Mesenchymal stem cell (in vitro differentiated cells and primary cell): ENCODE measurements at regions not wholly inside any gene's neighbourhood (a gene's known extent, or its start where the extent isn't known, plus 50 kb on each side); places are given as distances from the start of the nearest gene placed in this dataset.

Experiments used
- DNase-seq: peaks from one replicate; pipeline ENCODE4 v3.0.0-alpha.2; 2013
- H2AFZ ChIP-seq: one replicate; pipeline ENCODE4 v1.6.1; 2013; ENCODE audit warnings: low read depth, mild to moderate bottlenecking, control low read depth, inconsistent platforms, low read length, moderate library complexity
- H2AK5ac ChIP-seq: 2 replicates; pipeline ENCODE4 v1.6.1; 2013; ENCODE audit warnings: low read length, moderate library complexity, mild to moderate bottlenecking, inconsistent platforms; ENCODE audit not compliant: severe bottlenecking
- H2BK120ac ChIP-seq: one replicate; pipeline ENCODE4 v1.6.1; 2013; ENCODE audit warnings: low read depth, mild to moderate bottlenecking, inconsistent platforms, low read length, moderate library complexity
- H2BK12ac ChIP-seq, 2 experiments: one replicate each; pipeline ENCODE4 v1.6.1; 2013; ENCODE audit warnings: inconsistent platforms in 2 of 2, low read length in 2 of 2, mild to moderate bottlenecking in 2 of 2, moderate library complexity in 2 of 2, control low read depth in 1 of 2
- H2BK15ac ChIP-seq: one replicate; pipeline ENCODE4 v1.6.1; 2013; ENCODE audit warnings: mild to moderate bottlenecking, low read depth, inconsistent platforms; ENCODE audit not compliant: poor library complexity, severe bottlenecking
- H2BK5ac ChIP-seq: 2 replicates; pipeline ENCODE4 v1.6.1; 2013; ENCODE audit warnings: low read depth, mild to moderate bottlenecking, low read length, control low read depth, inconsistent platforms; ENCODE audit not compliant: poor library complexity, severe bottlenecking
- H3K14ac ChIP-seq, 2 experiments: one replicate each; pipeline ENCODE4 v1.6.1; 2013; ENCODE audit warnings: inconsistent platforms in 2 of 2, low read length in 2 of 2, control low read depth in 1 of 2, mild to moderate bottlenecking in 1 of 2, moderate library complexity in 1 of 2
- H3K18ac ChIP-seq, 2 experiments: one replicate each; pipeline ENCODE4 v1.6.1; 2013; ENCODE audit warnings: inconsistent platforms in 2 of 2, low read length in 2 of 2, control low read depth in 1 of 2, low read depth in 1 of 2, mild to moderate bottlenecking in 1 of 2
- H3K23ac ChIP-seq, 2 experiments: one replicate each; pipeline ENCODE4 v1.6.1; 2013; ENCODE audit warnings: inconsistent platforms in 2 of 2, low read length in 2 of 2, mild to moderate bottlenecking in 2 of 2, moderate library complexity in 2 of 2, control low read depth in 1 of 2
- H3K27ac ChIP-seq: 2 replicates; pipeline ENCODE4 v1.5.1; 2013; ENCODE audit warnings: mild to moderate bottlenecking, moderate library complexity, low read length, control low read depth, inconsistent platforms; ENCODE audit not compliant: poor library complexity, severe bottlenecking
- H3K27me3 ChIP-seq, 2 experiments: 2 replicates each; pipeline versions ENCODE4 v1.6.1 to v1.7.0; 2013; ENCODE audit warnings: low read length in 2 of 2, mild to moderate bottlenecking in 2 of 2, moderate library complexity in 2 of 2, control low read depth in 1 of 2, inconsistent platforms in 1 of 2; ENCODE audit not compliant: control insufficient read depth in 1 of 2, insufficient read depth in 1 of 2
- H3K36me3 ChIP-seq, 2 experiments: 2 replicates each; pipeline versions ENCODE4 v1.6.1 to v1.7.0; 2013; ENCODE audit warnings: low read length in 2 of 2, control low read depth in 1 of 2, inconsistent platforms in 1 of 2, low read depth in 1 of 2, mild to moderate bottlenecking in 1 of 2; ENCODE audit not compliant: insufficient read depth in 2 of 2, control insufficient read depth in 1 of 2
- H3K4ac ChIP-seq, 2 experiments: one replicate each; pipeline ENCODE4 v1.6.1; 2013; ENCODE audit warnings: inconsistent platforms in 2 of 2, low read length in 2 of 2, mild to moderate bottlenecking in 2 of 2, moderate library complexity in 2 of 2, control low read depth in 1 of 2, low read depth in 1 of 2
- H3K4me1 ChIP-seq: 2 replicates; pipeline ENCODE4 v1.6.1; 2013; ENCODE audit warnings: low read depth, low read length, control low read depth; ENCODE audit not compliant: control insufficient read depth, insufficient read depth
- H3K4me2 ChIP-seq: 2 replicates; pipeline ENCODE4 v1.6.1; 2013; ENCODE audit warnings: low read length, mild to moderate bottlenecking, inconsistent platforms; ENCODE audit not compliant: poor library complexity, severe bottlenecking
- H3K4me3 ChIP-seq, 2 experiments: 2 replicates each; pipeline versions ENCODE4 v1.5.1 to v1.7.0; 2013; ENCODE audit warnings: low read length in 2 of 2, mild to moderate bottlenecking in 2 of 2, control low read depth in 1 of 2, low read depth in 1 of 2; ENCODE audit not compliant: insufficient read depth in 1 of 2
- H3K79me1 ChIP-seq: replicated peaks from 2 replicates; pipeline ENCODE4 v1.6.1; 2013; ENCODE audit warnings: mild to moderate bottlenecking, control low read depth, low read length, inconsistent platforms; ENCODE audit not compliant: poor library complexity, severe bottlenecking
- H3K9ac ChIP-seq: 2 replicates; pipeline ENCODE4 v1.7.0; 2013; ENCODE audit warnings: mild to moderate bottlenecking, low read length, moderate library complexity
- H3K9me3 ChIP-seq: 2 replicates; pipeline ENCODE4 v1.7.0; 2013; ENCODE audit warnings: mild to moderate bottlenecking, low read length; ENCODE audit not compliant: control insufficient read depth
- H4K8ac ChIP-seq: one replicate; pipeline ENCODE4 v1.6.1; 2013; ENCODE audit warnings: inconsistent platforms, mild to moderate bottlenecking, low read length, moderate library complexity
- H4K91ac ChIP-seq: one replicate; pipeline ENCODE4 v1.6.1; 2013; ENCODE audit warnings: mild to moderate bottlenecking, low read length, inconsistent platforms
- WGBS: methylation state at CpG from one replicate; pipeline ENCODE4 v1.1.7; 2013; ENCODE audit warnings: mixed read lengths; 5-methylcytosine and 5-hydroxymethylcytosine counted together

DNA sequence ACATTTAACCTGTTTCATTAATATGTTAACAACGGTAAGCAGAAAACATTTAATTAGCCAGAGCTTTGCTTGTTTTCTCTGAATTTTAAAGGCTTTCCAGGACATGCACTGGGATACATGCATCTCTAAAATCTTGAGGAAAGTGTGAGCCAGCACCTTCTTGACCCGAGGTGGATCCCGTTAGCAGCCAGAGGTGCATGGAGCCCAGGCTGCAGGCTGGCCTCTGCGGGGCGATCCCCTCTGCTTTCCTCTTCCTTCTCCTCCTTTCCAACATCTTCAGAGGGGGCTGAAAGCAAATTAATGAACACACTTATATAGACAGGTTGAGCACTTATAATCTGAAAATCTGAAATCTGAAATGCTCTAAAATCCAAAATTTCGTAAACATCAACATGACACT lies 128.7 kb upstream of the CST7 start:
- no peaks in the 10 kb centered on the region for H3K36me3 ChIP-seq
- no peak overlapping the region for H2BK120ac ChIP-seq
- peaks cover 10% of the 10 kb centered on the region for H3K4me1 ChIP-seq
- H3K4ac ChIP-seq = no peak overlapping the region
- no peak overlapping the region for H3K9ac ChIP-seq
- H2BK12ac ChIP-seq = no peak overlapping the region
- no peak overlapping the region for H3K18ac ChIP-seq
- H3K4me2 ChIP-seq = no peak overlapping the region
- H4K91ac ChIP-seq = no peak overlapping the region
- H3K27me3 ChIP-seq = peaks cover 5 to 13% of the 10 kb centered on the region in 2 experiments
- no peak overlapping the region for H2AK5ac ChIP-seq
- H2BK5ac ChIP-seq = no peak overlapping the region
- H4K8ac ChIP-seq = no peak overlapping the region
- DNase-seq = no peak
- no peak overlapping the region for H3K4me3 ChIP-seq
- no peaks in the 10 kb centered on the region for H3K79me1 ChIP-seq
- H3K9me3 ChIP-seq = peaks cover 3% of the 10 kb centered on the region
- no peak overlapping the region for H3K14ac ChIP-seq
- H2AFZ ChIP-seq = no peak overlapping the region
- no peak overlapping the region for H3K23ac ChIP-seq
- no peak overlapping the region for H2BK15ac ChIP-seq
- H3K27ac ChIP-seq = no peak overlapping the region
- WGBS = 85% methylated on average over 4 of the region's 6 CpGs

DNA sequence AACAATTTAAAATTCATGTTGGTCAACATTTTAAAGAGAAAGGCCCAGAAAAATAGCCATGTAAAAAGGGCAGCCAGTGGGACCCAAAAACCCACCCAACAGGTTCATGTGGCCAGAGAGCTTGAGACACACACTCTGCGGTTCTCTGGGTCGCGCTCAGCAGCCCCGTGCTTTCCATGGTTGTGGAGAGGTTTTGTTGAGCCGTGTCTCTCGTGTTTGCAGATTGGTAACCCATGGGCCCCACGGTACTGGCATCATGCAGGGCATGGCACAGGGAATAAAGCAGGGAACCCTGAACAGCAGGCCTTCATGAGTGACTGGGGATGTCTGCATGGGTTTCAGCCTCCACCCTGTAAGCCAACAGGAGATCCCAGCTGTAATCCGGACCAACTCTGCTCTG lies 127.7 kb upstream of the CST7 start:
- H2AFZ ChIP-seq = no peak overlapping the region
- no peaks in the 10 kb centered on the region for H3K79me1 ChIP-seq
- no peak overlapping the region for H3K9ac ChIP-seq
- no peak overlapping the region for H3K4ac ChIP-seq
- no peak overlapping the region for H3K4me3 ChIP-seq
- peaks cover 5 to 9% of the 10 kb centered on the region in 2 experiments for H3K27me3 ChIP-seq
- H3K18ac ChIP-seq = no peak overlapping the region
- H3K23ac ChIP-seq = no peak overlapping the region
- no peak overlapping the region for H3K27ac ChIP-seq
- H2AK5ac ChIP-seq = no peak overlapping the region
- DNase-seq = no peak
- H4K91ac ChIP-seq = no peak overlapping the region
- H3K4me1 ChIP-seq = peaks cover 6% of the 10 kb centered on the region
- no peak overlapping the region for H4K8ac ChIP-seq
- no peak overlapping the region for H3K14ac ChIP-seq
- no peak overlapping the region for H2BK15ac ChIP-seq
- H3K36me3 ChIP-seq = no peaks in the 10 kb centered on the region
- 84% methylated on average over 8 of the region's 8 CpGs for WGBS
- peaks cover 3% of the 10 kb centered on the region for H3K9me3 ChIP-seq
- no peak overlapping the region for H2BK5ac ChIP-seq
- H2BK120ac ChIP-seq = no peak overlapping the region
- H2BK12ac ChIP-seq = no peak overlapping the region
- no peak overlapping the region for H3K4me2 ChIP-seq

DNA sequence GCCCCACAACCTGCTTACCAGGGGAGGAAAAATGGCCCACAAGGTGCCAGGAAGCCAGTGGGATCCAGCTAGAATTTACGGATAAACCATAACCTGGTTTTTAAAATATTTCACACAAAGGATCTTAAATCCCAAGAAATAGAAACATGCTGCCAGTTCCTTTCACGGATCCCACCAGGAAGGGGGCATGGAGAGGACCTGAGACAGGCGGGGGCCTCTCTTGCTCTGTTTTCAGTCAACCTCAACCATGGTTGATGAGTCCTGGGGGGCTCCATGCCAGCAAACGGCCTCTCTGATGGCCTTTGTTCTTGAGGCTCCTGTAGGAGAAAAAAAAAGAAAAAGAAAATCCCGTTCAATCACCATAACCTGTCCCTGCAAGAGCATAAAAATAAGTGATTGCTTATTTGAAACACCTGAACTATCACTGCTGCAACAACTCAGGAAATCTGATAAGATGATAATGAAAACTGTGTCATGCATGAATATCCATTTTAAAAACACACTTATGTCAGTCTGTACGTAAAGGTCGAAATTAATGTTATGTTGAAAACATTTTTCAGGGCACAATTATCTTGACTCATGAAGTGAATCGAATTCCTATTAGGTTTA lies 125.8 kb upstream of the CST7 start:
- H2BK5ac ChIP-seq = no peak overlapping the region
- H2AFZ ChIP-seq = no peak overlapping the region
- no peak overlapping the region for H2BK120ac ChIP-seq
- no peak overlapping the region for H2BK15ac ChIP-seq
- H3K9ac ChIP-seq = no peak overlapping the region
- H3K27ac ChIP-seq = no peak overlapping the region
- H3K36me3 ChIP-seq = no peaks in the 10 kb centered on the region
- H2BK12ac ChIP-seq = no peak overlapping the region
- H3K23ac ChIP-seq = no peak overlapping the region
- H3K4me3 ChIP-seq = no peak overlapping the region
- peaks cover 5 to 15% of the 10 kb centered on the region in 2 experiments for H3K27me3 ChIP-seq
- H4K91ac ChIP-seq = no peak overlapping the region
- H3K18ac ChIP-seq = no peak overlapping the region
- no peak overlapping the region for H3K4me2 ChIP-seq
- no peaks in the 10 kb centered on the region for H3K4me1 ChIP-seq
- peaks cover 3% of the 10 kb centered on the region for H3K9me3 ChIP-seq
- no peak for DNase-seq
- no peak overlapping the region for H3K14ac ChIP-seq
- H3K4ac ChIP-seq = no peak overlapping the region
- no peaks in the 10 kb centered on the region for H3K79me1 ChIP-seq
- H4K8ac ChIP-seq = no peak overlapping the region
- WGBS = 82% methylated on average over 4 of the region's 8 CpGs
- no peak overlapping the region for H2AK5ac ChIP-seq

DNA sequence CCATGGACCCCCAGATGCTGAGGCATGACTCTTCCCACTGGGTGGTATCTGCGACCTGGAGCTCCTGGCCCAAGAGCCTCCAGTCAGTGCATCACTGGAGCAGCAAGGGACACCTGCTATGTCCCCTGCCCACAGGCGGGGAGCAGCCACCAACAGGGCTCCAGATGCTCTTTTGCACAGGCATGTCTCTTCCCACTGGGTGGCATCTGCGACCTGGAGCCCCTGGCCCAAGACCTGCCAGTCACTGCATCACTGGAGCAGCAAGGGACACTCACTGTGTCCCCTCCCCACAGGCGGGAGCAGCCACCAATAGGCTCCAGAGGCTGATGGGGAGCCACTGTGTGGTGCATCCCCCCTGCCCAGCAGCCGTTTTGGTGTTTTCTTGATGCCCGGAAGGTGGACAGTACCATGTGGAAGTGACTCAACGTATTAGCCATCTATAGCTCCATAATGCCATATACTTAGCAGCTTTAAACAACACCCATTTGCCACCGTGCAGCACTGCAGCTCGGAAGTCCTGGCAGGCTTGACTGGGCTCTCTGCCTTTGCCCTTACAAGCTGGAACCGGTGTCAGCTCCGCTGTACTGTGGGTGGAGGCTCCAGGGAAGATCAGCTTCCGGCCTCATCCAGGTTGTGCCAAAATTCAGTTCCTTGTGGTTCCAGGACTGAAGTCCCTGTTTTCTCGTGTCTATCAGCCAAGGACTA lies 124.9 kb upstream of the CST7 start:
- H3K4me3 ChIP-seq = no peak overlapping the region
- no peaks in the 10 kb centered on the region for H3K36me3 ChIP-seq
- no peak overlapping the region for H4K8ac ChIP-seq
- no peak overlapping the region for H2BK5ac ChIP-seq
- no peak for DNase-seq
- no peak overlapping the region for H3K23ac ChIP-seq
- no peak overlapping the region for H2BK12ac ChIP-seq
- H2AK5ac ChIP-seq = no peak overlapping the region
- no peak overlapping the region for H2BK15ac ChIP-seq
- H2AFZ ChIP-seq = no peak overlapping the region
- no peak overlapping the region for H3K9ac ChIP-seq
- peaks cover 3% of the 10 kb centered on the region for H3K9me3 ChIP-seq
- peaks cover 5 to 23% of the 10 kb centered on the region in 2 experiments for H3K27me3 ChIP-seq
- no peak overlapping the region for H3K4me2 ChIP-seq
- no peak overlapping the region for H4K91ac ChIP-seq
- H3K4ac ChIP-seq = no peak overlapping the region
- H3K4me1 ChIP-seq = no peaks in the 10 kb centered on the region
- no peak overlapping the region for H3K14ac ChIP-seq
- no peaks in the 10 kb centered on the region for H3K79me1 ChIP-seq
- H3K18ac ChIP-seq = no peak overlapping the region
- H3K27ac ChIP-seq = no peak overlapping the region
- WGBS = 77% methylated on average over 13 of the region's 13 CpGs
- no peak overlapping the region for H2BK120ac ChIP-seq
